ENCODE measurements at regions not wholly inside any gene's neighbourhood (a gene's known extent, or its start where the extent isn't known, plus 50 kb on each side); places are given as distances from the start of the nearest gene placed in this dataset.

DNA sequence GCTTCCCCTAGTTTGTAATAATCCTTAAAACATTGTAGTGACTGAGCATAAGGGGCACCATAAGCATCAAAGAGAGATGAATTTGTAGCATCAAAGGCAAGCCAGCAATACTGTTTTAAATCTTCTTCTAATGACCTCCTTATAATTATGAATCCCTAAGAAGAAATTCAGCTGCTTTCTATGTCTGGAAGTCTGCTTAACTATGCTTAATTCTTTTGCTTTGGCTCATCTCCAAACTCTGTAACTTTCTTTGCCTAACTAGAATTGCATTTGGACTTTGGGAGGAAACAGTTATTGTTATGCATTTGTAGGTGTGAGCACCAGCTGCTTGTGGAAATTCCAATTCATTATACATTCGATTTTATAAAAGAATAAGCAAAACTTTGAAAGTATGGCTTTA lies 117.7 kb upstream of the SPATA16 start:
- no peaks in the 10 kb centered on the region for H4K20me1 ChIP-seq (ENCODE audit: control insufficient read depth, insufficient read depth)
- ChIA-PET CTCF (no interaction called here), SMC1A (ENCODE audit: uncharacterized antibody, unreplicated experiment) (no interaction called here), RAD21 (ENCODE audit: unreplicated experiment) (no interaction called here), POLR2A (no interaction called here)
- in situ Hi-C loops (cut with MboI), result no loop called here
- H3K4me1 ChIP-seq (ENCODE audit: control insufficient read depth, insufficient read depth, low read length), result no peaks in the 10 kb centered on the region
- H3K9ac ChIP-seq (ENCODE audit: control insufficient read depth, insufficient read depth, low read length), result no peak overlapping the region
- H3K4me3 ChIP-seq, result no peak overlapping the region
- H3K4me2 ChIP-seq (ENCODE audit: control insufficient read depth, insufficient read depth), result no peak overlapping the region
- DNase-seq (ENCODE audit: low read depth, low spot score) (no peak), ATAC-seq (no peak), FAIRE-seq (no peak)
- no peaks in the 10 kb centered on the region for H3K36me3 ChIP-seq (ENCODE audit: control insufficient read depth in 2 of 2, insufficient read depth in 2 of 2, low read length in 1 of 2)
- no peaks in the 10 kb centered on the region for H3K9me3 ChIP-seq (replicated peaks; ENCODE audit: control insufficient read depth, insufficient read depth, low read length)
- H3K27me3 ChIP-seq (replicated peaks in 1 of 2; ENCODE audit: control insufficient read depth in 2 of 2, insufficient read depth in 2 of 2, low read length in 1 of 2), result no peaks in the 10 kb centered on the region
- no peak overlapping the region for H2AFZ ChIP-seq (ENCODE audit: control insufficient read depth, low read depth, low read length)
- no peaks in the 10 kb centered on the region for H3K79me2 ChIP-seq (ENCODE audit: control insufficient read depth, insufficient read depth, low read length)
- 0% methylated on average over 1 of the region's 1 CpG for WGBS (ENCODE audit: insufficient coverage, insufficient replicate concordance, low lambda C conversion rate, missing lambda C conversion rate)
- intact Hi-C loops (cut with micrococcal nuclease; ENCODE audit: unreplicated experiment), result no loop called here
- no peak overlapping the region for H3K27ac ChIP-seq (ENCODE audit: control insufficient read depth, insufficient read depth)
- BruUV-seq (replicated peaks), result no TSS peak
- no peak for TF ChIP-seq HCFC1 (IDR thresholded peaks at IDR 0.05; ENCODE audit: low read length)
- TF ChIP-seq, protein P1, sequence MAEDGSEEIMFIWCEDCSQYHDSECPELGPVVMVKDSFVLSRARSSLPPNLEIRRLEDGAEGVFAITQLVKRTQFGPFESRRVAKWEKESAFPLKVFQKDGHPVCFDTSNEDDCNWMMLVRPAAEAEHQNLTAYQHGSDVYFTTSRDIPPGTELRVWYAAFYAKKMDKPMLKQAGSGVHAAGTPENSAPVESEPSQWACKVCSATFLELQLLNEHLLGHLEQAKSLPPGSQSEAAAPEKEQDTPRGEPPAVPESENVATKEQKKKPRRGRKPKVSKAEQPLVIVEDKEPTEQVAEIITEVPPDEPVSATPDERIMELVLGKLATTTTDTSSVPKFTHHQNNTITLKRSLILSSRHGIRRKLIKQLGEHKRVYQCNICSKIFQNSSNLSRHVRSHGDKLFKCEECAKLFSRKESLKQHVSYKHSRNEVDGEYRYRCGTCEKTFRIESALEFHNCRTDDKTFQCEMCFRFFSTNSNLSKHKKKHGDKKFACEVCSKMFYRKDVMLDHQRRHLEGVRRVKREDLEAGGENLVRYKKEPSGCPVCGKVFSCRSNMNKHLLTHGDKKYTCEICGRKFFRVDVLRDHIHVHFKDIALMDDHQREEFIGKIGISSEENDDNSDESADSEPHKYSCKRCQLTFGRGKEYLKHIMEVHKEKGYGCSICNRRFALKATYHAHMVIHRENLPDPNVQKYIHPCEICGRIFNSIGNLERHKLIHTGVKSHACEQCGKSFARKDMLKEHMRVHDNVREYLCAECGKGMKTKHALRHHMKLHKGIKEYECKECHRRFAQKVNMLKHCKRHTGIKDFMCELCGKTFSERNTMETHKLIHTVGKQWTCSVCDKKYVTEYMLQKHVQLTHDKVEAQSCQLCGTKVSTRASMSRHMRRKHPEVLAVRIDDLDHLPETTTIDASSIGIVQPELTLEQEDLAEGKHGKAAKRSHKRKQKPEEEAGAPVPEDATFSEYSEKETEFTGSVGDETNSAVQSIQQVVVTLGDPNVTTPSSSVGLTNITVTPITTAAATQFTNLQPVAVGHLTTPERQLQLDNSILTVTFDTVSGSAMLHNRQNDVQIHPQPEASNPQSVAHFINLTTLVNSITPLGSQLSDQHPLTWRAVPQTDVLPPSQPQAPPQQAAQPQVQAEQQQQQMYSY (CRISPR knock-in tag; IDR thresholded peaks at IDR 0.05), result no peak
- TF ChIP-seq RB1 (IDR thresholded peaks at IDR 0.05; ENCODE audit: borderline replicate concordance), result no peak

DNA sequence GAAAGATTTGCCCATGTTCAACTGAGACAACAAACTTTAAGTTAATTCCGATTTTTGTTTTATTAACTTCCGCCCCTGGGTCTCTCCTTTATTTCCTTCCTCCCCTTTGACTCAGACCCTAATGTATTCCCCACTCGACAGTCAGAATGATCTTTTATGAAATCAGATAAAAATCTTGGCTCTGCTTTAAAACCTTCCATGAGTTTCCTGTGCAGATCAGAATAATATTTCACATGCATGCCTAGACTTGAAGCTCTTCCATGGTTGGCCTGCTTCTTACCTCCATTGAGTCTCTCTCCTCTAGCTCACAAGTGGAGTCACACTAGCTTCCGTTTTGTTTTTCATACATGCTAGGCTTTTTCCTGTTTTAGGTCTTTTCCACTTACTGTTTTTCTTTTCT lies 116.8 kb upstream of the SPATA16 start:
- ChIA-PET CTCF (no interaction called here), RAD21 (ENCODE audit: unreplicated experiment) (no interaction called here), POLR2A (no interaction called here), SMC1A (ENCODE audit: uncharacterized antibody, unreplicated experiment) (no interaction called here)
- DNase-seq (ENCODE audit: low read depth, low spot score), result no peak
- no peak for ATAC-seq
- no peak overlapping the region for H3K4me3 ChIP-seq
- FAIRE-seq, result no peak
- BruUV-seq (replicated peaks), result no TSS peak
- no peaks in the 10 kb centered on the region for H3K79me2 ChIP-seq (ENCODE audit: control insufficient read depth, insufficient read depth, low read length)
- H3K27ac ChIP-seq (ENCODE audit: control insufficient read depth, insufficient read depth), result no peak overlapping the region
- no peaks in the 10 kb centered on the region for H4K20me1 ChIP-seq (ENCODE audit: control insufficient read depth, insufficient read depth)
- intact Hi-C loops (cut with micrococcal nuclease; ENCODE audit: unreplicated experiment), result no loop called here
- in situ Hi-C loops (cut with MboI), result no loop called here
- no peak overlapping the region for H2AFZ ChIP-seq (ENCODE audit: control insufficient read depth, low read depth, low read length)
- no peak overlapping the region for H3K4me2 ChIP-seq (ENCODE audit: control insufficient read depth, insufficient read depth)
- no peaks in the 10 kb centered on the region for H3K4me1 ChIP-seq (ENCODE audit: control insufficient read depth, insufficient read depth, low read length)
- no peaks in the 10 kb centered on the region for H3K9me3 ChIP-seq (replicated peaks; ENCODE audit: control insufficient read depth, insufficient read depth, low read length)
- no peaks in the 10 kb centered on the region for H3K36me3 ChIP-seq (ENCODE audit: control insufficient read depth in 2 of 2, insufficient read depth in 2 of 2, low read length in 1 of 2)
- H3K27me3 ChIP-seq (replicated peaks in 1 of 2; ENCODE audit: control insufficient read depth in 2 of 2, insufficient read depth in 2 of 2, low read length in 1 of 2), result no peaks in the 10 kb centered on the region
- no peak overlapping the region for H3K9ac ChIP-seq (ENCODE audit: control insufficient read depth, insufficient read depth, low read length)
- 40% methylated on average over 4 of the region's 4 CpGs for WGBS (ENCODE audit: insufficient coverage, insufficient replicate concordance, low lambda C conversion rate, missing lambda C conversion rate)
- no peak for TF ChIP-seq POLR2AphosphoS2 (IDR thresholded peaks at IDR 0.05; ENCODE audit: low read depth, low read length)
- TF ChIP-seq, protein P2, sequence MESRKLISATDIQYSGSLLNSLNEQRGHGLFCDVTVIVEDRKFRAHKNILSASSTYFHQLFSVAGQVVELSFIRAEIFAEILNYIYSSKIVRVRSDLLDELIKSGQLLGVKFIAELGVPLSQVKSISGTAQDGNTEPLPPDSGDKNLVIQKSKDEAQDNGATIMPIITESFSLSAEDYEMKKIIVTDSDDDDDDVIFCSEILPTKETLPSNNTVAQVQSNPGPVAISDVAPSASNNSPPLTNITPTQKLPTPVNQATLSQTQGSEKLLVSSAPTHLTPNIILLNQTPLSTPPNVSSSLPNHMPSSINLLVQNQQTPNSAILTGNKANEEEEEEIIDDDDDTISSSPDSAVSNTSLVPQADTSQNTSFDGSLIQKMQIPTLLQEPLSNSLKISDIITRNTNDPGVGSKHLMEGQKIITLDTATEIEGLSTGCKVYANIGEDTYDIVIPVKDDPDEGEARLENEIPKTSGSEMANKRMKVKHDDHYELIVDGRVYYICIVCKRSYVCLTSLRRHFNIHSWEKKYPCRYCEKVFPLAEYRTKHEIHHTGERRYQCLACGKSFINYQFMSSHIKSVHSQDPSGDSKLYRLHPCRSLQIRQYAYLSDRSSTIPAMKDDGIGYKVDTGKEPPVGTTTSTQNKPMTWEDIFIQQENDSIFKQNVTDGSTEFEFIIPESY (IDR thresholded peaks at IDR 0.05), result no peak
- no peak for TF ChIP-seq EGR1 (IDR thresholded peaks at IDR 0.05; ENCODE audit: borderline replicate concordance in 1 of 2, low read depth in 2 of 2, low read length in 2 of 2)
- no peak for TF ChIP-seq KAT2A (conservative IDR thresholded peaks at IDR 0.05; ENCODE audit: control insufficient read depth, low read depth, low read length)
- TF ChIP-seq TCF7 (IDR thresholded peaks at IDR 0.05; ENCODE audit: borderline replicate concordance), result no peak
- no peak for TF ChIP-seq STAT3 (IDR thresholded peaks at IDR 0.05; ENCODE audit: low read depth, low read length)
- TF ChIP-seq CBX5 (IDR thresholded peaks at IDR 0.05; ENCODE audit: low read depth), result no peak
